Panc1 (cell line): ENCODE measurements at regions not wholly inside any gene's neighbourhood (a gene's known extent, or its start where the extent isn't known, plus 50 kb on each side); places are given as distances from the start of the nearest gene placed in this dataset.

Source experiments
- ATAC-seq: fragments of 200-7000 bp; cut with Tn5 transposase; 2 replicates; pipeline ENCODE4 v1.9.1; 2020; ENCODE audit warnings: mild to moderate bottlenecking, moderate library complexity
- BruUV-seq: library from RNA; stranded (reverse); fragments of 400-500 nt; replicated peaks from 2 replicates; lab custom pipeline; 2021; lab: Mats Ljungman, UMichigan
- CTCF ChIA-PET: fragments of 300-600 bp; sonication (Branson Sonifier 250); formaldehyde crosslinking; loops from one replicate; lab custom pipeline; 2022; ENCODE audit warnings: antibody characterized with exemption; lab: Charles Lee
- POLR2A ChIA-PET: fragments of 300-600 bp; sonication (Branson Sonifier 250); formaldehyde crosslinking; loops from one replicate; lab custom pipeline; 2022; ENCODE audit warnings: antibody characterized with exemption; lab: Charles Lee
- DNase-seq: peaks from one replicate; pipeline ENCODE4 v3.0.0-alpha.2; 2010; ENCODE audit warnings: low read depth, low spot score
- H3K27ac ChIP-seq: 2 replicates; pipeline ENCODE4 v1.5.1; 2011; ENCODE audit warnings: mild to moderate bottlenecking, low read length, inconsistent platforms
- H3K27me3 ChIP-seq: fragments of 200-500 bp; sonication (Bioruptor generic); 2 replicates; pipeline ENCODE4 v1.6.0; 2014; ENCODE audit warnings: low read length, inconsistent platforms; ENCODE audit not compliant: control insufficient read depth, insufficient read depth
- H3K36me3 ChIP-seq: fragments of 200-500 bp; sonication (Bioruptor generic); 2 replicates; pipeline ENCODE4 v1.5.1; 2014; ENCODE audit warnings: inconsistent platforms, mild to moderate bottlenecking, low read length, moderate library complexity; ENCODE audit not compliant: control insufficient read depth, insufficient read depth
- H3K4me1 ChIP-seq: 2 replicates; pipeline ENCODE4 v1.5.1; 2011; ENCODE audit warnings: inconsistent platforms, mild to moderate bottlenecking, low read length, moderate library complexity; ENCODE audit not compliant: control insufficient read depth, insufficient read depth
- H3K4me3 ChIP-seq, 2 experiments: 2 replicates each; pipeline ENCODE4 v1.5.1; 2011 to 2012; ENCODE audit warnings: low read depth in 2 of 2, low read length in 2 of 2, mild to moderate bottlenecking in 2 of 2, inconsistent platforms in 1 of 2, moderate library complexity in 1 of 2
- H3K9me3 ChIP-seq: fragments of 200-500 bp; sonication (Bioruptor generic); 2 replicates; pipeline ENCODE4 v1.5.1; 2014; ENCODE audit warnings: low read depth, mild to moderate bottlenecking, inconsistent platforms, low read length, moderate library complexity; ENCODE audit not compliant: control insufficient read depth, insufficient read depth
- CTCF ChIP-seq: fragments of 450-650 bp; IDR thresholded peaks from 2 replicates; pipeline ENCODE4 v1.5.1; 2017; ENCODE audit warnings: mild to moderate bottlenecking
- POLR2AphosphoS5 ChIP-seq: IDR thresholded peaks from 2 replicates; pipeline ENCODE4 v1.6.1; 2012; ENCODE audit warnings: mild to moderate bottlenecking, low read depth, low read length, moderate library complexity
- REST ChIP-seq, 2 experiments: IDR thresholded peaks; 2 replicates each; pipeline ENCODE4 v1.6.1; 2011 to 2012; ENCODE audit warnings: low read depth in 2 of 2, control low read depth in 1 of 2, low read length in 1 of 2, mild to moderate bottlenecking in 1 of 2, moderate library complexity in 1 of 2; ENCODE audit not compliant: insufficient read depth in 1 of 2
- SIN3A ChIP-seq: IDR thresholded peaks from 2 replicates; pipeline ENCODE4 v1.6.1; 2012; ENCODE audit warnings: low read depth, mild to moderate bottlenecking, low read length, moderate library complexity, borderline replicate concordance; ENCODE audit not compliant: insufficient read depth
- TCF7L2 ChIP-seq: IDR thresholded peaks from 2 replicates; pipeline ENCODE4 v1.6.1; 2011; ENCODE audit warnings: mild to moderate bottlenecking, low read depth, low read length, inconsistent platforms
- in situ Hi-C: cut with HindIII; loops from 2 replicates; pipeline ENCODE4 v1.10.0; 2016; ENCODE audit warnings: low sequenced_read_pairs, low pct_unique_long_range_greater_than_20kb
- intact Hi-C: fragments of 100-400 bp; cut with micrococcal nuclease; formaldehyde crosslinking; loops from one replicate; pipeline ENCODE4 v1.10.0; 2022; ENCODE audit not compliant: unreplicated experiment

- H3K9me3 ChIP-seq = no peaks in the 10 kb centered on the region
- ChIA-PET CTCF (no interaction called here), POLR2A (no interaction called here)
- in situ Hi-C loops (no loop called here), intact Hi-C loops (no loop called here)
- peaks cover 27% of the 10 kb centered on the region for H3K27me3 ChIP-seq
- ATAC-seq (no peak), DNase-seq (no peak)
- H3K36me3 ChIP-seq = no peaks in the 10 kb centered on the region
- H3K4me1 ChIP-seq = no peaks in the 10 kb centered on the region
- no peak overlapping the region for H3K4me3 ChIP-seq
- no peak overlapping the region for H3K27ac ChIP-seq
- TF ChIP-seq REST (IDR thresholded peaks at IDR 0.05; ENCODE audit: insufficient read depth in 1 of 2, low read depth in 2 of 2, low read length in 1 of 2) (no peak), CTCF (no peak), SIN3A (no peak), POLR2AphosphoS5 (no peak), TCF7L2 (no peak)
- no TSS peak for BruUV-seq
Observed at GRCh38 chrX:134181275-134181660, 55.7 kb upstream of the CCDC160 start.

- DNase-seq (no peak), ATAC-seq (no peak)
- in situ Hi-C loops (no loop called here), intact Hi-C loops (no loop called here)
- no peak overlapping the region for H3K4me3 ChIP-seq
- H3K27me3 ChIP-seq = peaks cover 24% of the 10 kb centered on the region
- no TSS peak for BruUV-seq
- TF ChIP-seq TCF7L2 = no peak
- TF ChIP-seq CTCF = no peak
- no peak for TF ChIP-seq POLR2AphosphoS5
- no peak for TF ChIP-seq REST (IDR thresholded peaks at IDR 0.05; ENCODE audit: insufficient read depth in 1 of 2, low read depth in 2 of 2, low read length in 1 of 2)
- no peak for TF ChIP-seq SIN3A
- POLR2A ChIA-PET = no interaction called here
- H3K36me3 ChIP-seq = no peaks in the 10 kb centered on the region
- no peak overlapping the region for H3K27ac ChIP-seq
- CTCF ChIA-PET = no interaction called here
- no peaks in the 10 kb centered on the region for H3K9me3 ChIP-seq
- H3K4me1 ChIP-seq = no peaks in the 10 kb centered on the region
Observed at GRCh38 chrX:134183665-134184064, 53.3 kb upstream of the CCDC160 start.
